ENCODE measurements at regions not wholly inside any gene's neighbourhood (a gene's known extent, or its start where the extent isn't known, plus 50 kb on each side); places are given as distances from the start of the nearest gene placed in this dataset.
A peak's percentile ranks its signal among the peaks of the same experiment; 100 is the strongest.
"Not testable (repeated sequence)": the region's sequence is repeated elsewhere in the genome, so short reads cannot be mapped to it uniquely, and the experiment has no call there.

DNA sequence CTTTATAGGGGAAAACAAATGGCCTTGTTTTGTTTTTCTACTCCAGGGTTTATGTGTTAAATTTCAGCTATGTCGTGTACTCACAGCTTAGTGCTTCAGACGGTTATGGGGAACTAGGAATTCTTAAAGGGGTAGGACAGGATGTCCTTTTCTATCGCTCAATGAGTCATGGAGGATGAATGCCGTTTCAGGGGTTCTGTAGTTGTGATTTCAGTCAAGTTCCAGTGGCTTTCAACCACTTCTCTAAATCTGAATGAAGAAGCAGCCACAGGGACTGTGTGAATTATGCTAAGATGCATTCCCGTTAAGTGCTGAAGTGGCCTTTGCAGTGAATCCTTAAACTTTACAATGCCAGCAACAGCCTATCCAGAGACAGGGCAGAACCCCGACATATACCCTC lies 1231.7 kb upstream of the ZEB2 start:
- DNase-seq, result peak; percentile 46

DNA sequence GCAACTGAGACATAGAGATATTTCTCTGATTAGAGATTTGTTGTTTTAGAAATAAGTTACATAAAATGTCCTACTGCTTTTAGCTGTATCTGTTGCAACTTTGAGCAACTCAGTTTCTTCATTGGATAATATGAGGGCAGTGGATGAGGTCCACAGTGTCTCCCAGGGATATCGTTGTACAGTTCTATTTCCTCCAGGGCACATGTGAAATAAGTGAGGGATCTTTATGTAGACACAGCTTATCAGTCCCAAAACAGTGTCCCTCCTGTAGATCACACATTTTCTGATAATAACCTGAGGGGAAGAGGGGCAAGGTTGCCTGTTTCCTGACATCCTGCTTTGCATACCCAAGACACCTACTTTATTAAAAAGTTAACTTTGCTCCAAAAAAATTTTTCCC lies 1231.2 kb upstream of the ZEB2 start:
- DNase-seq, result no peak

DNA sequence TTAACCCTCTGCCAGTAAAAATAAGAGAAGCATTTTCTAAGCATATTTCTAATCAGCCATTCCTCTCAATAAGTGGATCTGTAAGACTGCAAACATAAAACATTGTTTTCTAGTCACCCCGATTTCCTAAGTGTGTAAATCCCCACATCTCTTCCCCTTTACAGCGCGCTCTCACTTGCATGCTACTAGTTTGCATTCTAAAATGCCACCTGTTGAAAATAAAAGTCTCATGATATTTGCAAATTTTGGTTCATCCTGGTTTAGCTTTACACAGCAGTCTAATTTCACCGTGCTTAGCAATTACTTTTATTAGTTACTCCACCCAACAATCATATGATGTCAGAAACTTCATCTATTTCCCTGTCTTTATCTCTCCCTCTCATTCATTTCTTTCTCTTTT lies 1230.7 kb upstream of the ZEB2 start:
- DNase-seq, result no peak

DNA sequence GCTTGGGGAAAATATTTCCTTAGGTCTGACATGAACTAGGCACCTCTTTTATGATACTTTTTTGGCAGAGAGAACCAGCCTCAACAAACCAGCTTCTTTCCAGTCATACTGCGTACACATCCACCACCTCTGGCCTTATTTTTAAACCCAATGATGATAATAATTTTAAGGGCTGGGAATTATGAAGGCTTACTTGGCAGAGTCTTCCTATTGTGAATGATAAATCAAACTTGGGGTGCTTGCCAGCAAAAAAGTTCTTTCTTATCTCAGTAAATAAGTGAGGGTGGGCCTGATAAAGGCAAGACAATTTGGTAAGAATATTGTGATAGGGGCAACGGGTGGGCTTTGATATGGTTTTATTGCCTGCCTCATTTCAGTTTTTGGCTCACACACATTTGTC lies 1230.2 kb upstream of the ZEB2 start:
- no peak for DNase-seq

DNA sequence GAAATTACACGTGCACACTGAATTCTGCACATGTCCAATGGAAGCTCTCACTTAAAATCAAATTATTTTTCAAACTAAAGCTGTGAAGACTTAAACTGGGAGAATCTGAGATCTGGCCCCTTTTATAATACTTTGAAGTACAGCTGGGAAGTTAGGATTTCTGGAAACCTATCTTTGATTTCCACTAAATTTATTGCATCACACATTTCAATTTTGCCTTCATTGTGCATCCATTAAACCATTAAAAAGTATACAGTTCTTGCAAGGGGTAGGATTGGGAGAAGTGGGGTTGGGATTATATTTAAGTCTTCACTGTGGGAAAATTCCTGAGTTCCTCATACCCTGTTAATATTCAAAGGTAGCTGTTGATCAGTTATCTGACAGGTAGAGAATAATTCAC lies 1229.6 kb upstream of the ZEB2 start:
- no peak for DNase-seq

DNA sequence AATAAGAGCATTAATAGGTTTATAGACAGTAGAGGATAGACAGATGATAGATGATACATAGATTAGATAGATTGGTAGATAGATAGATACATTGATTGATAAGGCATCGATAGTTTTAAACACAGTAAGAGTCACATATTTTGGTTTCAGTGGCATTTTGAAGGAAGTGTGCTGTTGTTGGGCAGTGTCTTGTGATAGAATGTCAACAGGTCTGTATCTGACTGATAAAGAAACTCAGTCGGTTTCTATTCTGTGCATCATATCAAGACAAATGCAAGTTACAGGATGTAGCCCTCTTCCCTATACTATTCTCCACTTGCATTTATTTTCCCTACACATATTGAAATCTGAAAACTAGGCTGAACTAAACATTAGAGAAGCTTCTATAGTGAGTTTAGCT lies 1229.0 kb upstream of the ZEB2 start:
- DNase-seq, result no peak

DNA sequence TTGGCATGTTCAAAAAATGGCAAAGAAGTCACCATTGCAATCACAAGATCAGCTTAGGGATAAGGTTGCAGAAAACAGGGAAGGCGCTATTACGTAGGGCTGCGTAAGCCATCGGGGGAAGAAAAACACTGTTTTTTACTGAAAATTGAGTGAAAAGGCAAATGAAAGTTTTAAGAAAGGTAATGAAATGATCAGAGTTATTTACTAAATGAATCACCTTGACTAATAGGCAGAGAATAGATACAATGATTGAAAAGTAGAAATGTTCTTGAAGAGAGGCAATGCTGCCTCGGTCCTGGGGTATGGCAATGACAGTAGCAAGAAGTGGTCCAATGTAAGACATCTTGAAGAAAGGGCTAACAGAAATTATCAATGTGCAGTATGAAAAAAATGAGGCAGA lies 1227.8 kb upstream of the ZEB2 start:
- DNase-seq, result no peak

DNA sequence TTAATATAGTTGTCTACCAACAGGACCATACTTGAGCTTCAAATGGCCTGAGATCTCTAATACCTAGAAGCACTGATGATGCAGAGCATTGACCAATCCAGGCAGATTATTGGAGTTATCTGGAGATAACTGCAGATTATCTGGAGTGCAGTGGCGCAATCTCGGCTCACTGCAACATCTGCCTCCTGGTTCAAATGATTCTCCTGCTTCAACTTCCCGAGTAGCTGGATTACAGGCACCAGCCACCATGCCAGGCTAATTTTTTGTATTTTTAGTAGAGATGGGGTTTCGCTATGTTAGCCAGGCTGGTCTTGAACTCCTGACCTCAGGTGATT lies 1225.4 kb upstream of the ZEB2 start:
- DNase-seq, result not testable (repeated sequence)

DNA sequence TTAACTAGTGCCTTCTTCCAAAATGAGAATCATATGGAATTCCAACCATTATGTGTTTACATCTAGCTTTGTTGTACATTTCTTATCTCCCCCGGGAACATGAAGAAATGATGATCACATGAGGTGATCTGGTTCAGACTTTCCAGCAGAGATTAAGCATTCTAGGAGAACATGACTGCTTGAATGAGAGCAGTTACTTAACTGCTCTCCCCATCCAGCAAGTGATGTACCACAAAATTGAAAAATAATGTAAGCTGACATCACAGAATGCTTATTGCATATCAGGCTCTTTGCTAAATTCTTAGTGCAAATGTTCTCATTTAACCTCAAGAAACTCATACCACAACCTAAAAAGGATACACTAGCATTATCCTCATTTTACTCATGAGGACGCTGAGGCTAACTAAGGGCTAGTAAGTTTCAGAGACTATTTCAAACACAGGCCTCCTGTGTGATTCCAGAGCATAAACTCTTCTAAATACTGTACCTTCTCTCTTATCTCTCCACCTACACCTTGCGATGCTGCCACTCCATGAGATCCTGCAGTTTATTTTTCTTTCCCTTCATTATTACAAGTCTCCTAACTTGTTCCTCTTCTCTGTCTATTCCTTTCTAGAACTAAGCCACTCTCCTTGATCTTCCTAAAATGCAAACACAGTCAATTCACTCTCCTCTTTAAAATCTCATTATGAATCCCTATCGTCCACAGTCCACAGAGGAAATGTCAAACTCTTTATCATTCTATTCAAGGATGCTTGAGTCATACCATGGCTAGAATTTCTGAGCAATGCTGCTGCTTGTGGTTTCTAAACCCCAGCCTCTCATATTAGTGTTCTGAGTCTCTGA lies 1224.8 kb upstream of the ZEB2 start:
- no peak for DNase-seq

DNA sequence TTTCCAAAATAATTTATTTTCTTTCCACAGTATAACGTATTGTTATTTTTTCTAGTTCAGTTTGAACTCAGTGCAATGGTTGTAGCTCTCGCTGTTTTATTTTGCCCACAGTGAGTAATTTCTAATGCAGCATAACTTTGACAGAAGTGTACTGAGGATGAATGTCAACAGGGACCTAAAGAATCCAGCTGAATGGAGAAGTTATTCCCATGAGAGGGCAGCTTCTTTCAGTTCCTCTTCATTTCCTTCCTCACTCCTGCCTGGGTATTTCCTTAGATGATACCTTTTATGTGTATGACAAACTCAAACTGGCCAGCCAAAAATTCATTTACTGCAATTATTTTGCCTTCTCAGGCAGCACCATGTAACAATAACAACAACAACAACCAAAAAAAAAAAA lies 1223.1 kb upstream of the ZEB2 start:
- DNase-seq, result no peak

DNA sequence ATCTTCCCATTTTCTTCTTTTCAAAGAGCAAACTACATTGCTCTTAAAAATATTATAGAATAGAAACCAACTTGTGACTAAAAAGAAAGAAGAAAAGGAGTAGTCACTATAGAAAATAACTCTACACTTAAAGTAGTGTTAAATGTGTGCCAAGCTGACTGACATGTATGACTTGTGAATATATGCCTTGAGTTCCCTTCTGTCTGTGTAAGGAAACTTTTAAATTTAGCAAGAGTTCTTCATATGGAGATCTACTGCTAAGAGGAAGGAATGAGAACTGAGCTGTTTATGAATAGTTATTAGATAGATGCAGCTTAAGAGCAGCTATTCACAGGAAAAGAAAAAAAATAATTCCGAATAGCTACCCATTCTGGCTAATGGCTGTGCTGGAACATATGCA lies 1221.7 kb upstream of the ZEB2 start:
- no peak for DNase-seq

DNA sequence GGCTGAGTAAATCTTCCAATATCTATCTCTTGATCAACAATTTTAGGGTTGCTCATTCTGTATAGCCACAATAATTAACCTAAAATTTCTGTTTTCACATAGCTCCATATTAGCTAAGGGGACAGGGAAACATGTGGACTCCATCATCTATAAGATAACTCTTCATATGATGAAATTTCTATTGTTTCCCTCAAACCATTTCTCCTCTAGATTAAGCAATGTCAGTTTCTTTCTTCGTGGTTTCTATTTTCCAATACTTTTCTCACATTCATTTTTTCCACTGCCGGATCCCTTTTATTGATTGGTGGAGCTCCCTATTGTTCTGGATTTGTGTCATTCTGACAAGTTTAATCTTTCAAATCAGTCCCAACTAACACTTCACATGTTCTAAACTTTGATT lies 1221.3 kb upstream of the ZEB2 start:
- no peak for DNase-seq

DNA sequence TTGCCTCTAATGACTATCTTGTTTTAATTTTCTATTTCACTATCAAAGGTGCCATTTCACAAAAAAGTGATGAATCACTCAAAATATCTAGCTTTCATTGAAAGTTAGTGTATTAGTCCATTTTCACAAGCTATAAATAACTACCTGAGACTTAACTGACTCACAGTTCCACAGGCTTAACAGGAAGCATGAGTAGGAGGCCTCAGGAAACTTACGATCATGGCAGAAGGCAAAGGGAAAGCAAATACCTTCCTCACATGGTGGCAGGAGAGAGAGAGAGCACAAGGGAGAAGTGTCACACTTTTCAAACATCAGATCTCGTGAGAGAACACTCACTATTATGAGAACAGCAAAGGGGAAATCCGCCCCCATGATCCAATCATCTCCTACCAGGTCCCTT lies 1220.4 kb upstream of the ZEB2 start:
- no peak for DNase-seq

DNA sequence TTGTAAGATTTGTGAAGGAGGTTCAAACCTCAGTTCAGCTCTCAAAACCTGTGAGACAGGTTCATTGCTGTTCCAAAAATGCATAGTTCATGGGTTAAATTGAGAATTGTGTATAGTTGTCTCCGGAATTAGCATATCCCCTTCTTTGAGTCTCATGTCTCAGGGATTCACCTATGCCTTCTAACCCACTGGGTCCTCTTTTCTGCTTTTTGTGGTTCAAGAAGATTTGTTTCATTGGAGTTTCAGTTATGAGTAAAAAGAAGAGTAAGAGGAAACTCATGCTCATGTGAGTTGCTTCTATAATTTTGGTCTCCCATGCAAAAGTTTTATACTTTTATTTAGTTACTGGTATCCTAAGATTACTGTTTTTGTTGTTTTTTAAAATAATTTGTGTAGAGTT lies 1219.8 kb upstream of the ZEB2 start:
- no peak for DNase-seq

DNA sequence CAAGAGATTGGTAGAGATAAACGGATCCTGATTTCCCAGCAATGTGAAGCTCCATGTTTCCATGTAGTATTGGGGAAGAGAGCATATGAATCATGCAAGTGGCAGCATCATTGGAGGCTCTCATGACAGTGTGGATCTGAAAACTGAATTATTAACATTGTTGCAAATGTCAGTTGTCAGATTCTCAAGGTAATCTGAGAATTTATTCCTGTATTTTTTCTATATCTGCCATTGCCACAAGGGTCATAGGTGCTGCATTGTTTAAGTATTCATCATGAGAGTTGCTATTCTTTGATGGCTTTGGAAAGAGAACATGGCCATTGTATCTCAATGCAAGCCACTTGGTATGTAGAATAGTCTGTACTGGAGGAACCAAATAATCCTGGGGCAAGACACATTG lies 1217.0 kb upstream of the ZEB2 start:
- no peak for DNase-seq

DNA sequence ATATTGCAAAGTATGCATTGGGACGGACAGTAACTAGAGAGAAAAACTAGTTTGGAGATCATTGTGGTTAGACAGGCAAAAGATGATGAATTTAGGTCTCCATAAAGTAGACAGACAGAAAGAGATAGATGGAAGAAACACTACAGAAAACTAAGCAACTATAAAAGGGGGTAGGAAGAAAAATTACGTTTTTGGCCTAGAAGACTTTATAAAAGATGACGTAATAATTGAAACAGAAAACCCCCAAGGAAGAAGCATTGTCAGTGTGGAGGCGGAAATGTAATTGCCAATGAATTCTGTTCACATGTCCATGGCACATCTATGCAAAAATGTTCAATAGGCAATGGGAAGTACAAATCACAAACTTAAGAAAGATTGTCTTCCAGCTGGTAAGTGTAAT lies 1211.5 kb upstream of the ZEB2 start:
- no peak for DNase-seq

DNA sequence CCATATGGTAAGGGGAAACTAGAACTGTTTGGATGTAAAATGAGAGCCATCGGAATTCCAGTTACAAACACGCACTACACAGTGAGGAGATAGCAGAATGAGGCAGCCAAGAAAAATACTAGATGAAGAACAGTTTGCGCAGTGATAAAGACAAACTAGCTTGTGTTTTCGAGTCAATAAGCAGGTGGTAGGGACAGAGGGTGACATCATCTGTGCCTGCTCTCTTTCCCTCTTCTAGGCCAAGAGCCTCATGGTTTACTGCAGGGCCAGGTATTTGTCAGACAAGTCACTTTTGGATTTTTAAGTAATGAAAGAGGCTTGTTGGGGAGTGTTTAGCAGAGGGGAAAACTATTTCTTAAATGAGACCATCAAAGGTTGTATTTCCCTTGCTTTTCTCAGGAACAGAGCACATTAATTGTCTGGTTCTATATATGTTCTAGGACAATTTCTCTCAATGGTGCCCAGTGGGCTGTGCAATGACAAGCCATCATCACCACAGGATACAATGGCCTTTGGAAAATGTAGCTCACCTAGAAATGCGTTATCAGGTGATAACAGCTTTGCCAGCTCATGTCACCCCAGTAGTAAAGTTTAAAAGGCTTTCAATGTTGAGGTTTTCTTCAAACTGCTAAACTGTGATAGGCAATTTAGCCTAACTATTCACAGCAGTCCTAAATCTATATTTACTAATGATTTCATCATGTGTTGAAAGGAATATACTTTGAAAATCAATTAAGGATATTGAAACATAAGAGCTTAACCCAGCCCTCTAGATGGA lies 1210.3 kb upstream of the ZEB2 start:
- DNase-seq, result no peak

DNA sequence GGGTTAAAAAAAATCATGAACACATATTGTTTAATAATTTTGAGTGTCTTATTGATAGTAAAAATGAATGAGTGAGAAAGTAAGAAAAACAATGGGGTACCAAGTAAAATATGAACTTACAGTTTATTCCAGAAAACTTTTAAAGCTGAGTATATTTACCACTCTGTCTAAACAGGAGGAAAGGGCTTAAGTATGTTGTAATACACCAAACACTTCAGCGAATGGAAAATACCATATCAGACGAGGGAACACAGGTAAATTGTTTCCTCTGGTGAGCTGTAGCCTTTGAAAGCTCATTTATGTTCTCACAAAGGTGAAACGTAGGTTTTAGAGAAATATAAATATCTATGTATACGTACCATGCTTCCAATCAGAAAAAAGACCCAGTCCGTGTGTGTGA lies 1209.6 kb upstream of the ZEB2 start:
- DNase-seq, result no peak

DNA sequence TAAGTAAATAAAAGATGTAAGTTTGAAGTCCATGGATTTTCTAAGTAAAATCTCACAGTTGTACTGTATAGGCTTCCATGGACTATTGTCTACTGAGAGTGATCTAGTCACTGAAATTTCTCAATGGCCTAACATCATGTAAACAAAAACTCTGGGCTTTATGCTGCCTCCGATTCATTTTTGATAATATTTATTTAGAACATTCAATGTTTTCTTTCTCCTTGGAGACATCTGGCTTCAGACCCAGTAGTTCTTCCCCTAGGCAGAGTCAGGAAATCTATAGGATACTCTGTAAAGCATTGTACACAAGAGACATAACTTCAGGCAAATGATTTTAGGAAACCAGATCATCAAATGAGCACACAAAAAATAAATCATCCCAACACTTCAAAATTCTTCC lies 1208.6 kb upstream of the ZEB2 start:
- DNase-seq, result no peak

DNA sequence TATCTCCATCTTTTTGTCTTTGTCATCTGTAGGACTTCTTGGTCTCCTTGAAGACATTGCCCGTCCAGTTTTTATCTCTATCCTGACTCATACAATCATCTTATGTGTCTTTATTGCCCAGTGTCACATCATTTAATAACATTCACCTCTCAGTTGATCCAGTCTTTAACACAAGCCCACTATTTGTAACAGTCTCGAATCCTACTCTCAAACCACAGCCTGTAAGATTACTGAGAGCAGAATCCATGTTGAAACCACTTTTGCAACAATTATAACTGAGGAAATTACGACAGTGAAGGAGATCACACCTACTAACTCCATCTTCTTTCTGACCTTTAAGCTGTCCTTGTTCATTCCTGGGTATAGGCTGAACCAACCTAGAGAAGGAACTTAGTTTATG lies 1206.0 kb upstream of the ZEB2 start:
- no peak for DNase-seq

DNA sequence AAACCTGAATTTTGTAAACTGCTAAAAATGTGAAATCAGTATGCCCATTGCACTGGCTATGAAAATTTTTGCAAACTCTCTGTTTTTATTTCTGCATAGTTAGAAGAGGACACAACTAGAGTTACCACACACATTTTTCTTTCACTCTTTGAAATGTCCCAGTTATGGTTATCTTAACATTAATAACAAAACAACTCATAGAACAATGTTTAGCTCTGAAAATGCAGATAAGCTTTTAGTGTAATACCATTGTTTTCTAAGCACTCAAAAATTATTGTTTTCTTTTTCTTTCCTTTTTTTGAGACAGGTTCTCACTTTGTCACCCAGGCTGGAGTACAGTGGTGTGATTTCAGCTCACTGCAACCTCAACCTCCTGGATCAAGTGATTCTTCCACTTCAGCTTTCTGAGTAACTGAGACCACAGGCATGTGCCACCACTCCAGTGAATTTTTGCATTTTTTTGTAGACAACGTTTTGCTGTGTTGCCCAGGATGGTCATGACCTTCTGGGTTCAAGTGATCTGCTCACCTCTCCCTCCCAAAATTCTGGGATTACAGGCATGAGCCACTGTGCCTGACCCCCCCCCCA lies 1204.5 kb upstream of the ZEB2 start:
- no peak for DNase-seq

DNA sequence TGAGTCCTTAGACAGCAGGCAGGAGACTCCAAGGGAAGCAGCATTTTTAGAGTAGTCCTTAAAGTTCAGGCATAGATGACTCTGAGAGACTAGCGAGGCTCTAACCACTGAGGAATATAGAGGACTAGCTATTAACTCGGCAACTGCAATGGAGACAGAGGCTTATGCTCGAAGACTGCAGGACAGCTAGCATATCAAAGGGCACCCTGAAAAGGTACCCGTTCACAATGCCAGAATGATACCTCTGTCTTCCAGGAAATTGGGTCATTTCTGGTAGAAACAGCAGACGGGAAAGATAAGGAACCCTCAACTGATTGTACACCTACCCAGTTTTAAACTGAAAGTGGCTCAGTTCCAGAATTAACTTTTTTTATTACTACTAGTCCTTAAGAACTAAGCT lies 1204.0 kb upstream of the ZEB2 start:
- no peak for DNase-seq

DNA sequence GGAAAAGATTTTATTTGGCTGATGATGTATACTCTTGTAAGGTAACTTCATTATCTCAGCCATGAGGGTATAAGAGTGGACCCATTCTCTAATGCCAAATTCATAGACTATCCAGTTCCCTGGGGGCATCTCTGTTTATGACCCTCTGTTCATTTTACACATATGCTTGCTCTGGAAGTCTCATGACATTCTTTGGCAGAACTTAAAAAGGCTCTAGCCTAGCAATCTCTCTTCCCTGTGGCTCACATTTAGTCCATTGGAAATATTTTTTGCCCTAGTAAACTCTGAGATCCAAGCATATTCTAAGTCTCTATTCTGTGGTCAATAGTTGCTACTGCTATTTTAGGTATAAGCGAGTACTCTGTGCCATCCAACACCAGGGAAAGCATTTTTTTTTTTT lies 1201.8 kb upstream of the ZEB2 start:
- no peak for DNase-seq

DNA sequence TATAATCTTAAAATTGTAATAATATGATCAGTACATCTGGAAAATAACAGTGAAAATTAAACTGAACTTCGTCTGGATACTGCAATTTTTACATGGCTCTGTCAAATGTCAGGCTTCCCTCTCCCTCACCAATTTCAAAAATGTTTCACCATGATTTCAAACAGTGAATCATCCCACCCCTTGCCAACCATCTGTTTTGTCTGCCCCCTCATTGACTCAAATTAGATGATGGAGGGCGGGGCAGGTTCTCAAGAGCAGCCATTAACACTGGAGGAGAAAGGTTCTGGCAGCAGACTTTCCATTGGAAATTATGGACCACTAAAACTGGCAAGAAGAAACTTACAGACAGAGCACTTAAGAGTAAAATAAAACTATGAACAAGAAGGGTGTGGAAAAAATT lies 1195.7 kb upstream of the ZEB2 start:
- DNase-seq, result no peak
